Left ventricle myocardium inferior (tissue), 1 donor: ENCODE measurements at regions not wholly inside any gene's neighbourhood (a gene's known extent, or its start where the extent isn't known, plus 50 kb on each side); places are given as distances from the start of the nearest gene placed in this dataset.

ENCODE experiments used
- DNase-seq: peaks from one replicate; pipeline ENCODE4 v3.0.0-alpha.2; 2020
- H3K27ac ChIP-seq: fragments of 200-600 bp; replicated peaks from 2 replicates; pipeline ENCODE4 v1.8.0; 2021
- H3K27me3 ChIP-seq: fragments of 200-600 bp; 2 replicates; pipeline ENCODE4 v1.8.0; 2021; ENCODE audit warnings: low read depth
- H3K36me3 ChIP-seq: fragments of 200-600 bp; 2 replicates; pipeline ENCODE4 v1.8.0; 2021
- H3K4me1 ChIP-seq: fragments of 200-600 bp; 2 replicates; pipeline ENCODE4 v1.8.0; 2021
- H3K4me3 ChIP-seq: fragments of 200-600 bp; 2 replicates; pipeline ENCODE4 v1.8.0; 2021; ENCODE audit warnings: mild to moderate bottlenecking, moderate library complexity
- H3K9me3 ChIP-seq: fragments of 200-600 bp; replicated peaks from 2 replicates; pipeline ENCODE4 v1.8.0; 2021
- intact Hi-C: fragments of 100-400 bp; cut with micrococcal nuclease; formaldehyde crosslinking; loops from one replicate; pipeline ENCODE4 v1.11.0; 2022
- TF ChIP-seq, protein P1 (sequence below): fragments of 200-600 bp; IDR thresholded peaks from 2 replicates; pipeline ENCODE4 v1.8.0; 2021; ENCODE audit warnings: antibody characterized with exemption, mild to moderate bottlenecking, borderline replicate concordance
- donor health status: DM: no; HTN: yes; CAD: no; lungs with severe emphysema.

DNA sequence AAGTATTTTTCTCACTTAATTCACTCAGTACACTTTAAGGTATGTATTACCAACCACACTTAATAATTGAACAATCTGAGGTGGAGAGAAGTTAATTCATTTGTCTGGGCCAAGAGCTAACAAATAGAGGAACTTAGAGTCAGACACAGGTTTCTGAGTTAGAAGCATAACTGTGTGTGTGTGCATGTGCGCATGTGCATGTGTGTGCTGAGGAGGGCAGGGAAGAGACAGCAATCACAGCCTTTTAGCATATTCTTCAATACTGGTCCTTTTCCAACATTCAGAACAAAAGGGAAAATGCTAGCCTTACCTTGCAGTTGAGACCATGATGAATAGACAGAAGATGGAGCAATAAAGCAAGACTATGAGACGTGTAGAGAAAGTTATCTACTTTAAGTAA, 136.2 kb upstream of the ATP5MC3 start:
- no peak overlapping the region for H3K4me3 ChIP-seq
- no peak for DNase-seq
- H3K27me3 ChIP-seq = peaks cover 1% of the 10 kb centered on the region
- intact Hi-C loops = no loop called here
- no peaks in the 10 kb centered on the region for H3K36me3 ChIP-seq
- no peak overlapping the region for H3K27ac ChIP-seq
- H3K4me1 ChIP-seq = no peaks in the 10 kb centered on the region
- no peaks in the 10 kb centered on the region for H3K9me3 ChIP-seq
- TF ChIP-seq, protein P1, sequence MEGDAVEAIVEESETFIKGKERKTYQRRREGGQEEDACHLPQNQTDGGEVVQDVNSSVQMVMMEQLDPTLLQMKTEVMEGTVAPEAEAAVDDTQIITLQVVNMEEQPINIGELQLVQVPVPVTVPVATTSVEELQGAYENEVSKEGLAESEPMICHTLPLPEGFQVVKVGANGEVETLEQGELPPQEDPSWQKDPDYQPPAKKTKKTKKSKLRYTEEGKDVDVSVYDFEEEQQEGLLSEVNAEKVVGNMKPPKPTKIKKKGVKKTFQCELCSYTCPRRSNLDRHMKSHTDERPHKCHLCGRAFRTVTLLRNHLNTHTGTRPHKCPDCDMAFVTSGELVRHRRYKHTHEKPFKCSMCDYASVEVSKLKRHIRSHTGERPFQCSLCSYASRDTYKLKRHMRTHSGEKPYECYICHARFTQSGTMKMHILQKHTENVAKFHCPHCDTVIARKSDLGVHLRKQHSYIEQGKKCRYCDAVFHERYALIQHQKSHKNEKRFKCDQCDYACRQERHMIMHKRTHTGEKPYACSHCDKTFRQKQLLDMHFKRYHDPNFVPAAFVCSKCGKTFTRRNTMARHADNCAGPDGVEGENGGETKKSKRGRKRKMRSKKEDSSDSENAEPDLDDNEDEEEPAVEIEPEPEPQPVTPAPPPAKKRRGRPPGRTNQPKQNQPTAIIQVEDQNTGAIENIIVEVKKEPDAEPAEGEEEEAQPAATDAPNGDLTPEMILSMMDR = no peak

DNA sequence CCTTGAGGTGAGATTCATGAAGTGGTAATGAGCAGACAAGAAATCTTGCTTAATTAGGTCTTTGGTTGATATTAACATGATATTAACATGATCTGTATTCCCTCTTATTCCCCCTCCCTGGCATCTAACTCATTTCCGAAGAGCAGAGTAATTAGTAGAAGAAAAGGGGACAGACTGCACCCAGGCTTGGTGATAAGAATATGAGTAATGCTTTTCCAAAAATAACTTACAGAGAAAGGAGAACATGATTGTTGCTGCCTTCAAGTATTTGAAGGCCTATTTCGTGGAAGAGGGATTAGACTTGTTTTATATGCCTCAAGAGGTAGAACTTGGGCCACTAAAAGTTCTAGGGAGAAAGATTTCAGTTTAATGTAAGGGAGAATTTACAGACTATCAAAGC, 130.6 kb upstream of the ATP5MC3 start:
- DNase-seq = no peak
- H3K4me1 ChIP-seq = peaks cover 7% of the 10 kb centered on the region
- TF ChIP-seq, protein P1 = no peak
- intact Hi-C loops = no loop called here
- H3K27ac ChIP-seq = no peak overlapping the region
- H3K36me3 ChIP-seq = no peaks in the 10 kb centered on the region
- no peak overlapping the region for H3K4me3 ChIP-seq
- H3K9me3 ChIP-seq = no peaks in the 10 kb centered on the region
- no peaks in the 10 kb centered on the region for H3K27me3 ChIP-seq

DNA sequence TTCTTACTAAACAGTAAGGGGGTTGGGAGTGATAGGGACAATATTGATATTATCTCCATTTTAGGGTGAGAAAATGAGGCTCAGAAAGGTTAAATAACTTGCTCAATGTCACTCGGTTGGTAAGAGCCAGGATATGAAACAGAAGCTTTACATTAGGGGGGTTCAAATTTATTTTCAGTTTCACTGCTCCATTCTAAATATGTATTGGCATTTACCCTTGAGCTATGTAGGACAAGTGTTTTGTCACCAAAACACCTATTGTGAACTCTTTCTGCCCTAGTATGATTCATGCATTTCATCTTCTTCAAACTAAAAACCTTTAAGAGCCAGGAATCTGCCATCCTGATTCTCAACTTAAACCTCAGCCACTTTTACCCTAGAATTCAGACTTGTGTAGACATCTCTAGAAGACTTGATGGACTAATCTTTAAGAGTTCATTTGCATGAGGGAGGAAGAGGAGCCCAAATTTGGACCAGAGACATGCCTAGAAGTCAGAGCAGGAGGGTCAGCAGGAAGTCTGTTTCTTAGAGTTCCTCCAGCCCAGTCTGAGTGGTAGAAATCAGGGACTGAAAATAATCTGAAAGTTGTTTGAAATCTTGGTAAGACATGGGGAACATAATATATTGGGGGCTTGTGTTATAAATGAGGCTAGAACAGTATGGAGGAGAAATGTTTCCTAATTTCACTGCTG, 129.4 kb upstream of the ATP5MC3 start:
- Histone ChIP-seq H3K9me3 (no peaks in the 10 kb centered on the region), H3K36me3 (no peaks in the 10 kb centered on the region), H3K4me3 (no peak overlapping the region), H3K27ac (no peak overlapping the region), H3K27me3 (peaks cover 4% of the 10 kb centered on the region), H3K4me1 (peaks cover 7% of the 10 kb centered on the region)
- intact Hi-C loops = no loop called here
- no peak for DNase-seq
- TF ChIP-seq, protein P1 = no peak

DNA sequence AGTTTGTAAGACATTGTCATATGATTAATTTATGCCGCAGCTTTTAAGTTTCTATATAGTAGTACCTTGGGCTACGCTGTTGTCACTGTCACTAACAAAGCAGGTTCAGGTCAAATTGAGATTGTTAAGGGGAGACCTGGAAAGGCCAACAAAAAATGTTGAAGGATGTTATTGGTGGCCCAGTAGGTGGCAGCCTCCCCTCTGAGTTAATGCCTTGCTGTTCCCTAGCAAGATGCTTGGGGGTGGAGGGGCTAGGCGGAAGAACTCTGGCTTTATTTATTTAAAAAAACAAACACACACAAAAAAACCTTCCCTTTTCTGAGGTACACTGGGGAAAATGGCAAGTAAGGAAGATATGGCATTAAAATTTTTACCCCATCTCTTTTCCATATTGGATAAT, 128.3 kb upstream of the ATP5MC3 start:
- Histone ChIP-seq H3K9me3 (no peaks in the 10 kb centered on the region), H3K4me3 (no peak overlapping the region), H3K27me3 (peaks cover 4% of the 10 kb centered on the region), H3K36me3 (no peaks in the 10 kb centered on the region), H3K27ac (no peak overlapping the region), H3K4me1 (peaks cover 7% of the 10 kb centered on the region)
- intact Hi-C loops = no loop called here
- DNase-seq = no peak
- TF ChIP-seq, protein P1 = peak; percentile 56

DNA sequence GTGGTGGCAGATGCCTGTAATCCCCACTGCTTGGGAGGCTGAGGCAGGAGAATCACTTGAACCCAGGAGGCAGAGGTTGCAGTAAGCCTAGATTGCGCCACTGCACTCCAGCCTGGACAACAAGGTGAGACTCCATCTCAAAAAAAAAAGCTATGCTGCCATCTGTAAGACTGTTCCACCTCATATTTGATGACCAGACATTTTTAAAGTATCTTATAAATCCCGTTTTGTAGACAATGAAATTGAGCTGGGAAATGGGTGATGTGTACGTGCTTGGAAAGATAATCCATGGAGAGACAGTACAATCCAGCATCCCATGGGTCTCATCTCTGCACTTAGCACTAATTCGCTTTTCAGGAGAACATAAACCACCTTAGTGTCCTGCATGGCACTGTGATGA, 126.5 kb upstream of the ATP5MC3 start:
- intact Hi-C loops = no loop called here
- H3K9me3 ChIP-seq = no peaks in the 10 kb centered on the region
- peaks cover 4% of the 10 kb centered on the region for H3K27me3 ChIP-seq
- TF ChIP-seq, protein P1 = no peak
- H3K4me3 ChIP-seq = no peak overlapping the region
- no peaks in the 10 kb centered on the region for H3K36me3 ChIP-seq
- H3K27ac ChIP-seq = no peak overlapping the region
- H3K4me1 ChIP-seq = peaks cover 7% of the 10 kb centered on the region
- DNase-seq = no peak
